Endothelial cell of umbilical vein (primary cell): ENCODE measurements at regions not wholly inside any gene's neighbourhood (a gene's known extent, or its start where the extent isn't known, plus 50 kb on each side); places are given as distances from the start of the nearest gene placed in this dataset.

ENCODE experiments used
- BruUV-seq: library from RNA; stranded (reverse); fragments of 400-500 nt; replicated peaks from 2 replicates; lab custom pipeline; 2021; lab: Mats Ljungman, UMichigan
- CTCF ChIA-PET: fragments of 300-600, 350-600 bp; sonication (Branson Sonifier 250); formaldehyde crosslinking; loops from one replicate; lab custom pipeline; 2021; ENCODE audit warnings: antibody characterized with exemption, inconsistent platforms; lab: Charles Lee
- POLR2A ChIA-PET: fragments of 300-600, 350-600 bp; sonication (Branson Sonifier 250); formaldehyde crosslinking; loops from one replicate; lab custom pipeline; 2021; ENCODE audit warnings: antibody characterized with exemption, inconsistent platforms; lab: Charles Lee
- DNase-seq: peaks from one replicate; pipeline ENCODE4 v3.0.0-alpha.2; 2011; ENCODE audit warnings: low read depth, low spot score
- FAIRE-seq: peaks from 2 replicates; lab custom pipeline; 2011; peaks lifted over from hg19 to GRCh38; lab: Jason Lieb, UNC
- H2AFZ ChIP-seq: 2 replicates; pipeline ENCODE4 v1.6.0; 2012; ENCODE audit warnings: low read depth, low read length, control low read depth, inconsistent platforms
- H3K27ac ChIP-seq: 2 replicates; pipeline ENCODE4 v1.5.1; 2011; ENCODE audit warnings: low read depth, mild to moderate bottlenecking, control low read depth, low read length, moderate library complexity; ENCODE audit not compliant: insufficient read depth
- H3K27me3 ChIP-seq, 2 experiments: 2 replicates each; pipeline versions ENCODE4 v1.6.0 to v1.6.1; 2011; ENCODE audit warnings: low read length in 2 of 2, mixed read lengths in 1 of 2; ENCODE audit not compliant: control insufficient read depth in 2 of 2, insufficient read depth in 2 of 2
- H3K36me3 ChIP-seq, 2 experiments: 2 replicates in 1 of 2; 3 replicates in 1 of 2; pipeline ENCODE4 v1.5.1; 2011; ENCODE audit warnings: low read length in 2 of 2, mild to moderate bottlenecking in 1 of 2, moderate library complexity in 1 of 2; ENCODE audit not compliant: control insufficient read depth in 2 of 2, insufficient read depth in 2 of 2; ENCODE audit errors: extremely low read depth in 1 of 2
- H3K4me1 ChIP-seq: 3 replicates; pipeline ENCODE4 v1.5.1; 2011; ENCODE audit warnings: mild to moderate bottlenecking, low read length; ENCODE audit not compliant: control insufficient read depth, insufficient read depth; ENCODE audit errors: extremely low read depth
- H3K4me2 ChIP-seq: 2 replicates; pipeline ENCODE4 v1.6.1; 2011; ENCODE audit warnings: low read length, control low read depth, mixed read lengths; ENCODE audit not compliant: insufficient read depth
- H3K4me3 ChIP-seq, 3 experiments: fragments of 200-600 bp in 1 of 3; sonication (generic), shearing (Covaris generic) in 1 of 3; replicated peaks in 1 of 3; 2 replicates each; pipeline ENCODE4 v1.5.1; 2011 to 2016; ENCODE audit warnings: control low read depth in 3 of 3, low read length in 3 of 3, mild to moderate bottlenecking in 2 of 3, inconsistent platforms in 1 of 3, low read depth in 1 of 3, moderate library complexity in 1 of 3; ENCODE audit not compliant: insufficient read depth in 1 of 3
- H3K79me2 ChIP-seq: 2 replicates; pipeline ENCODE4 v1.6.0; 2012; ENCODE audit warnings: low read length, inconsistent platforms; ENCODE audit not compliant: control insufficient read depth, insufficient read depth
- H3K9ac ChIP-seq: replicated peaks from 2 replicates; pipeline ENCODE3; 2011; ENCODE audit warnings: low read length, control low read depth; ENCODE audit not compliant: insufficient read depth; ENCODE audit errors: extremely low read depth
- H3K9me1 ChIP-seq: replicated peaks from 3 replicates; pipeline ENCODE4 v1.6.0; 2011; ENCODE audit warnings: mild to moderate bottlenecking, low read length; ENCODE audit not compliant: control insufficient read depth, insufficient read depth; ENCODE audit errors: extremely low read depth
- H3K9me3 ChIP-seq: replicated peaks from 2 replicates; pipeline ENCODE4 v1.5.1; 2012; ENCODE audit warnings: low read length, inconsistent platforms; ENCODE audit not compliant: control insufficient read depth, insufficient read depth
- H4K20me1 ChIP-seq: replicated peaks from 2 replicates; pipeline ENCODE3; 2011; ENCODE audit warnings: mild to moderate bottlenecking, low read length; ENCODE audit not compliant: control insufficient read depth, insufficient read depth; ENCODE audit errors: extremely low read depth
- CTCF ChIP-seq, 2 donors: IDR thresholded peaks; 1 replicate in 1 of 2; 2 replicates in 1 of 2; pipeline ENCODE4 v1.5.1; 2011; ENCODE audit warnings: low read length in 2 of 2, mild to moderate bottlenecking in 2 of 2, moderate library complexity in 2 of 2, control low read depth in 1 of 2, inconsistent platforms in 1 of 2, low read depth in 1 of 2; ENCODE audit not compliant: insufficient read depth in 1 of 2; ENCODE audit errors: extremely low read depth in 1 of 2
- EZH2 ChIP-seq: IDR thresholded peaks from 2 replicates; pipeline ENCODE4 v1.6.1; 2012; ENCODE audit warnings: borderline replicate concordance, low read depth, mild to moderate bottlenecking, moderate library complexity, low read length, inconsistent platforms; ENCODE audit not compliant: severe bottlenecking
- GATA2 ChIP-seq: IDR thresholded peaks from 2 replicates; pipeline ENCODE4 v1.7.0; 2011; ENCODE audit warnings: low read depth, mild to moderate bottlenecking, moderate library complexity, mixed read lengths, low read length; ENCODE audit not compliant: insufficient read length, insufficient read depth
- JUN ChIP-seq: IDR thresholded peaks from 2 replicates; pipeline ENCODE4 v1.6.1; 2011; ENCODE audit warnings: borderline replicate concordance, low read depth; ENCODE audit not compliant: insufficient read length, insufficient read depth
- MAX ChIP-seq: IDR thresholded peaks from 2 replicates; pipeline ENCODE4 v1.6.1; 2011; ENCODE audit not compliant: insufficient read depth, insufficient read length
- MYC ChIP-seq: IDR thresholded peaks from one replicate; pipeline ENCODE4 v1.6.1; 2011; ENCODE audit warnings: mild to moderate bottlenecking, low read depth, low read length
- POLR2A ChIP-seq: IDR thresholded peaks from 2 replicates; pipeline ENCODE4 v1.6.1; 2012; ENCODE audit warnings: low read depth, mild to moderate bottlenecking, control low read depth, low read length
- POLR2AphosphoS5 ChIP-seq: IDR thresholded peaks from 2 replicates; pipeline ENCODE4 v1.6.1; 2012; ENCODE audit warnings: low read depth, mild to moderate bottlenecking, control low read depth, low read length, moderate library complexity; ENCODE audit not compliant: insufficient read depth
- dilution Hi-C: fragments of 300-500 bp; cut with MboI; formaldehyde crosslinking; loops from one replicate; pipeline ENCODE4 v1.15.0; 2019; ENCODE audit warnings: low sequenced_read_pairs; ENCODE audit not compliant: extremely low pct_ligation_motif_present
- intact Hi-C: fragments of 100-400 bp; cut with micrococcal nuclease; formaldehyde crosslinking; loops from one replicate; pipeline ENCODE4 v1.10.0; 2022

- no TSS peak for BruUV-seq
- Histone ChIP-seq H3K27ac (no peak overlapping the region), H3K9me3 (no peaks in the 10 kb centered on the region), H3K4me2 (no peak overlapping the region), H3K36me3 (no peaks in the 10 kb centered on the region), H3K79me2 (no peaks in the 10 kb centered on the region), H3K9me1 (no peaks in the 10 kb centered on the region), H3K4me1 (no peaks in the 10 kb centered on the region), H2AFZ (no peak overlapping the region), H3K4me3 (no peak overlapping the region), H4K20me1 (no peaks in the 10 kb centered on the region), H3K27me3 (no peaks in the 10 kb centered on the region), H3K9ac (no peak overlapping the region)
- FAIRE-seq (no peak), DNase-seq (no peak)
- ChIA-PET CTCF (no interaction called here), POLR2A (no interaction called here)
- dilution Hi-C loops, result no loop called here
- intact Hi-C loops, result no loop called here
- TF ChIP-seq POLR2AphosphoS5, result no peak
- TF ChIP-seq JUN, result no peak
- no peak for TF ChIP-seq CTCF (IDR thresholded peaks at IDR 0.05; ENCODE audit: extremely low read depth in 1 of 2, insufficient read depth in 1 of 2, low read depth in 1 of 2, low read length in 2 of 2)
- TF ChIP-seq POLR2A, result no peak
- TF ChIP-seq EZH2, result no peak
- no peak for TF ChIP-seq GATA2
- TF ChIP-seq MAX, result no peak
- no peak for TF ChIP-seq MYC
These were observed 66.4 kb upstream of the AGA start for GRCh38 chr4:177508662-177509061.
